A673 (cell line): ENCODE measurements at regions not wholly inside any gene's neighbourhood (a gene's known extent, or its start where the extent isn't known, plus 50 kb on each side); places are given as distances from the start of the nearest gene placed in this dataset.

Source experiments
- EZH2 ChIP-seq: fragments of 200-600 bp; sonication (generic); IDR thresholded peaks from 2 replicates; pipeline ENCODE4 v1.6.1; 2017; ENCODE audit warnings: borderline replicate concordance, low read depth, mild to moderate bottlenecking, mixed read lengths, antibody characterized with exemption, low read length; ENCODE audit not compliant: poor library complexity, severe bottlenecking
- TF ChIP-seq, protein P1 (sequence below): fragments of 300-800, 200-600 bp; sonication (generic); conservative IDR thresholded peaks from 2 replicates; pipeline ENCODE4 v1.5.1; 2017; ENCODE audit warnings: low read depth, mild to moderate bottlenecking, antibody characterized with exemption, low read length, moderate library complexity, mixed read lengths

DNA sequence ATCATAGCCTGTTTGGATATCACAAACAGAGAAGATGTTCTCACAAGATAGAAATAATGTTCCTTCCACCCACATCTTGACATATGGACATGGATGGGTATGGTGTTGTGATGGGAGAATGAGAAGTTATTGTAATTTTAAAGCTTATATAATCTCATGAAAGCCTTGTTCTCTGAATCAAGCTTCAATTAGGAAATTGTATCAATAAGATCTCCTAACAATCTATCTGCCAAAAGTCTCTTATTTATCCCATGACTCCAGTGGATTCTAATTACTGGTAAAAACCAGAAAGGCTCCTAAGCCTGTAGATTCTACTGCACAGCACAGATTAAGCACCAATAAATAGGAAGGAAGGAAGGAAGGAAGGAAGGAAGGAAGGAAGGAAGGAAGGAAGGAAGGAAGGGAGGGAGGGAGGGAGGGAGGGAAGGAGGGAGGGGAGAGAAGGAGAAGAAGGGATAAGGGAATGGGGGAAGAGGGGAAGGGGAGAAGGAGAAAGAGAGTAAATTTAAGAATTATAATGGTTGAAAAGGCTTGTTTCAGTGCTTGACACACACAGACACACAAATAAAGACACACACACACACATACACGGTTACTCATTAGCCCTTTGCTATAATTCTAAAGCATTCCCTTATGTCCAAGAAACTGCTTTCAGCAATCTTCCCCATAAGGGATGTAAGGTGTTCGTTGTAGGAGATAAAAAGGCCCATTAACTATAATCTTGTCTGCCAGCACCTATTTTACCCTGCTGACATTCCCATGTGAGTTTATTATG, 258.0 kb upstream of the API5 start:
- TF ChIP-seq, protein P1, sequence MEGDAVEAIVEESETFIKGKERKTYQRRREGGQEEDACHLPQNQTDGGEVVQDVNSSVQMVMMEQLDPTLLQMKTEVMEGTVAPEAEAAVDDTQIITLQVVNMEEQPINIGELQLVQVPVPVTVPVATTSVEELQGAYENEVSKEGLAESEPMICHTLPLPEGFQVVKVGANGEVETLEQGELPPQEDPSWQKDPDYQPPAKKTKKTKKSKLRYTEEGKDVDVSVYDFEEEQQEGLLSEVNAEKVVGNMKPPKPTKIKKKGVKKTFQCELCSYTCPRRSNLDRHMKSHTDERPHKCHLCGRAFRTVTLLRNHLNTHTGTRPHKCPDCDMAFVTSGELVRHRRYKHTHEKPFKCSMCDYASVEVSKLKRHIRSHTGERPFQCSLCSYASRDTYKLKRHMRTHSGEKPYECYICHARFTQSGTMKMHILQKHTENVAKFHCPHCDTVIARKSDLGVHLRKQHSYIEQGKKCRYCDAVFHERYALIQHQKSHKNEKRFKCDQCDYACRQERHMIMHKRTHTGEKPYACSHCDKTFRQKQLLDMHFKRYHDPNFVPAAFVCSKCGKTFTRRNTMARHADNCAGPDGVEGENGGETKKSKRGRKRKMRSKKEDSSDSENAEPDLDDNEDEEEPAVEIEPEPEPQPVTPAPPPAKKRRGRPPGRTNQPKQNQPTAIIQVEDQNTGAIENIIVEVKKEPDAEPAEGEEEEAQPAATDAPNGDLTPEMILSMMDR, result no peak
- TF ChIP-seq EZH2, result no peak
